ENCODE measurements at regions not wholly inside any gene's neighbourhood (a gene's known extent, or its start where the extent isn't known, plus 50 kb on each side); places are given as distances from the start of the nearest gene placed in this dataset.

DNA sequence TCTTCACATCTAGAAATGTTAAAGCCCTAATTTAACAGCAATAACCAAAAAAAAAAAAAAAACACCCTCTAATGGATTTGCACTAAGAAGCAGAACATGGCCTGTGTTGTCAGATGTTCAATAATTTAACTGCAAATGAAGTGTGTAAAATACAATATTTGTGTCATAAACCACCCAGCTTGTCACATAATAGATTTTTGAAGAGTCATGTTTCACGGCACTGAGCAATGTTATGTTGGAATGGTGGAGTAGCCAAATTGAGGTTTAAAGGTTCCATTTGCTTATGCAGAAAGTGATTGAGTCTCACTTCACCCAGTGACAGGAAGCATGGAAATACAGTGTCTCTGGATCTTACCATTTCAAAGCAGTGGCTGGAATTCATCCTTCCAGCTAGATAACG, 173.2 kb upstream of the XYLT1 start:
- Mint-ChIP-seq H3K9me3 (peaks cover 2% of the 10 kb centered on the region), H3K4me3 (no peak overlapping the region), H3K36me3 (no peaks in the 10 kb centered on the region), H3K27me3 (peaks cover 4% of the 10 kb centered on the region), H3K4me1 (no peaks in the 10 kb centered on the region), H3K27ac (no peak overlapping the region)
- no peak for ATAC-seq (ENCODE audit: low read depth)
- POLR2A ChIA-PET, result no interaction called here
- no peak for DNase-seq

DNA sequence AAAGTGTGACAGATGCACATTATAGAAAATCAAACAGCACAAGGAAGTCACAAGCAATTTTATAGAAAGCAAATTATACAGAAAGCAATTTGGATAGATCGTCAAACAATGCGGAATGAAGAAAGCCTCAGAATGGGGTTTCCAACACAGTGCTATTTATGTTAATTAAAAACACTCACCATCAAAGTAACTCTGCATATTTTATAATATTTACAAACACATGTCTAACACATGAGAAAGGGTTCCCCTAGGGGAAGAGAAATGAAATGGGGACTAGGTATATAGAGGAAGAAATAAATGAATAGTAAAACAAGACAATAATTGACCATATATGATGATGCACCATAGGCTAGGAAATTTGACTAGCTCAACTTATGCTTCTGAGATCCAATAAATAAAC, 171.2 kb upstream of the XYLT1 start:
- POLR2A ChIA-PET, result no interaction called here

DNA sequence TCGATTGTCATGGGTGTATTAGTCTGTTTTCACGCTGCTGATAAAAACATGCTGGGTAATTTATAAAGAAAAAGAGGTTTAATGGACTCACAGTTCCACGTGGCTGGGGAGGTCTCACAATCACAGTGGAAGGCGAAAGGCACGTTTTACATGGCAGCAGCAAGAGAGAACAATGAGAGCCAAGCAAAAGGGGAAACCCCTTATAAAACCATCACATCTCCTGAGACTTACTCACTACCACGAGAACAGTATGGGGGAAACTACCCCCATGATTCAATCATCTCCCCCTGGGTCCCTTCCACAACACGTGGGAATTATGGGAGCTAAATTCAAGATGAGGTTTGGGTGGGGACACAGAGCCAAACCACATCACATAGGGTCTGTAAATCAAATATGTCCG, 167.4 kb upstream of the XYLT1 start:
- no peak for ATAC-seq (ENCODE audit: low read depth)
- Mint-ChIP-seq H3K4me3 (no peak overlapping the region), H3K9me3 (peaks cover 6% of the 10 kb centered on the region), H3K4me1 (no peaks in the 10 kb centered on the region), H3K36me3 (no peaks in the 10 kb centered on the region), H3K27me3 (peaks cover 14% of the 10 kb centered on the region), H3K27ac (no peak overlapping the region)
- POLR2A ChIA-PET, result no interaction called here
- no peak for DNase-seq

More for the DNA sequence above, 171.2 kb upstream of the XYLT1 start:
- no peak overlapping the region for H3K27ac Mint-ChIP-seq
- ATAC-seq (ENCODE audit: low read depth) (no peak), DNase-seq (no peak)
- H3K4me3 Mint-ChIP-seq, result no peak overlapping the region
- peaks cover 6% of the 10 kb centered on the region for H3K9me3 Mint-ChIP-seq
- no peaks in the 10 kb centered on the region for H3K4me1 Mint-ChIP-seq
- H3K27me3 Mint-ChIP-seq, result peaks cover 8% of the 10 kb centered on the region
- no peaks in the 10 kb centered on the region for H3K36me3 Mint-ChIP-seq

GRCh38 chr16:17635183-17635582, 164.4 kb upstream of the XYLT1 start:
- Mint-ChIP-seq H3K9me3 (peaks cover 6% of the 10 kb centered on the region), H3K27me3 (peaks cover 19% of the 10 kb centered on the region), H3K27ac (no peak overlapping the region), H3K4me3 (no peak overlapping the region), H3K36me3 (no peaks in the 10 kb centered on the region), H3K4me1 (no peaks in the 10 kb centered on the region)
- no peak for DNase-seq
- POLR2A ChIA-PET, result no interaction called here
- no peak for ATAC-seq (ENCODE audit: low read depth)

- POLR2A ChIA-PET, result no interaction called here
- Mint-ChIP-seq H3K36me3 (no peaks in the 10 kb centered on the region), H3K4me3 (no peak overlapping the region), H3K4me1 (no peaks in the 10 kb centered on the region), H3K27ac (no peak overlapping the region), H3K27me3 (peaks cover 23% of the 10 kb centered on the region), H3K9me3 (peaks cover 5% of the 10 kb centered on the region)
- ATAC-seq (ENCODE audit: low read depth), result no peak
- no peak for DNase-seq
These were observed 162.6 kb upstream of the XYLT1 start for GRCh38 chr16:17633181-17633951.

GRCh38 chr16:17632667-17633066, 161.9 kb upstream of the XYLT1 start:
- Mint-ChIP-seq H3K9me3 (peaks cover 3% of the 10 kb centered on the region), H3K27ac (no peak overlapping the region), H3K27me3 (peaks cover 20% of the 10 kb centered on the region), H3K36me3 (no peaks in the 10 kb centered on the region), H3K4me1 (no peaks in the 10 kb centered on the region), H3K4me3 (no peak overlapping the region)
- no peak for ATAC-seq (ENCODE audit: low read depth)
- no peak for DNase-seq
- POLR2A ChIA-PET, result no interaction called here

DNA sequence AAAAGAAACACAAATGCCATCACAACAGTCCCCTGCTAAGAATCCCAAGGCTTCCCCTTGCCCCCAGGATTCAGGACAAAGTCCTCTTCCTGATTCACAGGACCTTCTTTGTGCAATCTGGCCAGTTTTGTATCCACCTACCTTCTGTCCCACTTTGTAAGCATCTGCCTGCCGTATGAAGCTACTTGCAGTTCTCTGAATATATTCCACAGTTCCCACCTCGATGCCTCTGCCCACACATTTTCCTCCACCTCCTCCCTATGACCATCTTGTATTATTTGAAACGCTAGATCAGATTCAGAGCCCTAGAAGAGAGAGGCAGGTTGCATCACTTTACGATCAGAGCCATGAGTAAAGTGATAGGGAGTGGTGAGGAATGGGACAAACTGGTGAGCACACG, 159.2 kb upstream of the XYLT1 start:
- Mint-ChIP-seq H3K9me3 (peaks cover 14% of the 10 kb centered on the region), H3K27ac (no peak overlapping the region), H3K36me3 (no peaks in the 10 kb centered on the region), H3K4me3 (no peak overlapping the region), H3K4me1 (no peaks in the 10 kb centered on the region), H3K27me3 (peaks cover 17% of the 10 kb centered on the region)
- POLR2A ChIA-PET, result no interaction called here
- DNase-seq (no peak), ATAC-seq (ENCODE audit: low read depth) (no peak)

DNA sequence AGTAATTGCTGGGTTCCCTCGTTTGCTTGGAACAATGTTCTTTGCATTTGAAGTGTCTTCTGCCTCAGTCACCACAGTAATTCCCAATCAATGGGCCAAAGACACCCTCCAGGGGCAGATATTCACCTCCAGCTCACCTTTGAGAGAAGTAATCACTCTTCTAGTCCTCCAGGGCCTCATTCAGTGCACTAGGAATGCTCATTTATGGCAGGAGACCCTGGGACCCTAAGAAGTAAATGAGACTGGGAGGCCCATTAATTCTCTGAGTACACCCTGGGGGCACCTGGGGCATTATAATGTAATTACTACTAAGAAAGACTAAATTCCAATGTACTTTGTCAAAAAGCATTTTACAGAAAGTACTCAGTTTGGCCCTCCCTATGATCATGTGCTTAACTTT, 158.2 kb upstream of the XYLT1 start:
- POLR2A ChIA-PET, result no interaction called here
- Mint-ChIP-seq H3K4me3 (no peak overlapping the region), H3K27me3 (peaks cover 14% of the 10 kb centered on the region), H3K9me3 (peaks cover 18% of the 10 kb centered on the region), H3K27ac (no peak overlapping the region), H3K36me3 (no peaks in the 10 kb centered on the region), H3K4me1 (no peaks in the 10 kb centered on the region)
- DNase-seq, result no peak
- ATAC-seq (ENCODE audit: low read depth), result no peak

GRCh38 chr16:17622366-17622765, 151.6 kb upstream of the XYLT1 start:
- peaks cover 13% of the 10 kb centered on the region for H3K9me3 Mint-ChIP-seq
- H3K36me3 Mint-ChIP-seq, result no peaks in the 10 kb centered on the region
- H3K4me1 Mint-ChIP-seq, result no peaks in the 10 kb centered on the region
- H3K27me3 Mint-ChIP-seq, result peaks cover 6% of the 10 kb centered on the region
- ATAC-seq (ENCODE audit: low read depth) (no peak), DNase-seq (no peak)
- POLR2A ChIA-PET, result no interaction called here
- no peak overlapping the region for H3K4me3 Mint-ChIP-seq
- no peak overlapping the region for H3K27ac Mint-ChIP-seq

- POLR2A ChIA-PET, result no interaction called here
- Mint-ChIP-seq H3K4me3 (no peak overlapping the region), H3K36me3 (no peaks in the 10 kb centered on the region), H3K9me3 (no peaks in the 10 kb centered on the region), H3K27ac (no peak overlapping the region), H3K4me1 (no peaks in the 10 kb centered on the region), H3K27me3 (peaks cover 6% of the 10 kb centered on the region)
- no peak for ATAC-seq (ENCODE audit: low read depth)
- no peak for DNase-seq
These were observed 148.5 kb upstream of the XYLT1 start for GRCh38 chr16:17619261-17619660.

- Mint-ChIP-seq H3K4me3 (no peak overlapping the region), H3K9me3 (no peaks in the 10 kb centered on the region), H3K27ac (no peak overlapping the region), H3K27me3 (peaks cover 6% of the 10 kb centered on the region), H3K36me3 (no peaks in the 10 kb centered on the region), H3K4me1 (no peaks in the 10 kb centered on the region)
- POLR2A ChIA-PET, result no interaction called here
- DNase-seq (no peak), ATAC-seq (ENCODE audit: low read depth) (no peak)
These were observed 146.3 kb upstream of the XYLT1 start for GRCh38 chr16:17617021-17617552.

DNA sequence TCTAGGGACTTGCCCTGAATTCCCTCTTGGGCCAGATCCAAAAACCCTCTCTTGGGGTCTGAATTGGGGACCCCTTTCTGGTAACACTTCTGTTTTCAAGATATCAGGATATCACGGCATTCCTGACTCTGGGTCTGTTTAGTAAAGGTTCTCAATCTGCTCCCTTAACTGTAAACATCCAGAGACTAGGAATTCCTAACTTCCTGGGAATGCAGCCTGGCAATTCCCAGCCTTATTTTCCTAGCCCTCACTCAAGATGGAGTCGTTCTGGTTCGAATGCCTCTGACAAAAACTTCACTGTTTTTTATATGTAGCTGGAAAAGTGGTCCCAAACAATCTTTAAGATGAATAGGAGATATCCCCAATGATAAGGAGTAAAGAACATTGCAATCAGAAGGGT, 141.6 kb upstream of the XYLT1 start:
- Mint-ChIP-seq H3K27ac (no peak overlapping the region), H3K4me3 (no peak overlapping the region), H3K27me3 (peaks cover 6% of the 10 kb centered on the region), H3K9me3 (no peaks in the 10 kb centered on the region), H3K4me1 (peaks cover 7% of the 10 kb centered on the region), H3K36me3 (no peaks in the 10 kb centered on the region)
- DNase-seq (no peak), ATAC-seq (ENCODE audit: low read depth) (no peak)
- POLR2A ChIA-PET, result no interaction called here

DNA sequence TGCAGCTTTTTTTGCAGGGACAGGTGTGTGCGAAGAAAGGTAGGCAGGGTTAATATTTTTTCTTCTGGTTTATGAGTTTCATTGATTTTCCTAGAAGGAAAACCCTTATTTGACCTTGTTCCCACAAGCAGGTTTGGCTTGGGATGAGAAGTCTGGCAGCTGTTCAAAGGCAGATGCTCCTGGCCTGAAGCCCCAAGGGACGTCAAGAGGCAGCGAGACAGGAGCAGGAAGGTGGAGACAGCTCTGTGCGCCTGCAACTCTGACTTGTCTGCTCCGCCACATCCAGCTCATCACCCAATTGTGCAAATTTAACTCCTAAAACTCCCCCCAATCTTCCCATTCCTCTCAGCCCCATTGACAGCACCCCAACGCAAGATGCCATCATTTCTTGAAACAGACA, 136.8 kb upstream of the XYLT1 start:
- no peak for DNase-seq
- Mint-ChIP-seq H3K4me1 (peaks cover 23% of the 10 kb centered on the region), H3K9me3 (no peaks in the 10 kb centered on the region), H3K27ac (no peak overlapping the region), H3K27me3 (peaks cover 7% of the 10 kb centered on the region), H3K36me3 (no peaks in the 10 kb centered on the region), H3K4me3 (no peak overlapping the region)
- ATAC-seq (ENCODE audit: low read depth), result no peak
- POLR2A ChIA-PET, result no interaction called here

DNA sequence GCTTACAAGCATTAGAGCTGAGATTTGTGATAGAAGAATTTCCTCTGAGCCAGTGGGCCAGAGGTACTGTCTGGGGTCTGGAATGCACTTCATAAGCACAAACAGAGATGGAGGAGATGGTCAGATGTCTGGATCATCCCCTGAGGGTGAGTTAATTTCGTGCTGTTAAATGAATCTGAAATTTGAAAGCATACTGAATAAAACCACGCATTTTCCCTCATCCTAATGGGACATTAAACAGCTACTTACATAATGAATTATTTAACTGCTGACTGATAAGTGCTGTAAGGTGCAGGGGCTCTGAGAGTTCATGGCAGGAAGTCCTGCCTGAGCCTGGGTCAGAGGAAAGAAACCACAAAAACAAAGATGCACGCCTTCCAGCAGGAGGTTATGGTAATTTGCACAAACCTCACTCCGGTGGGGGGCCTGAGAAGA, 136.3 kb upstream of the XYLT1 start:
- ATAC-seq (ENCODE audit: low read depth), result peak; percentile 66
- POLR2A ChIA-PET, result no interaction called here

More for the DNA sequence above, 136.3 kb upstream of the XYLT1 start:
- no peak overlapping the region for H3K27ac Mint-ChIP-seq
- no peaks in the 10 kb centered on the region for H3K36me3 Mint-ChIP-seq
- DNase-seq, result no peak
- H3K27me3 Mint-ChIP-seq, result peaks cover 7% of the 10 kb centered on the region
- no peaks in the 10 kb centered on the region for H3K9me3 Mint-ChIP-seq
- H3K4me1 Mint-ChIP-seq, result peaks cover 23% of the 10 kb centered on the region
- no peak overlapping the region for H3K4me3 Mint-ChIP-seq

Data from activated naive CD8-positive, alpha-beta T cell treated with anti-CD3 and anti-CD28 coated beads, Interleukin-2, amount 10 ng/mL, durations not matched to agents 7 days and 5 days (primary cell).